ENCODE measurements at regions not wholly inside any gene's neighbourhood (a gene's known extent, or its start where the extent isn't known, plus 50 kb on each side); places are given as distances from the start of the nearest gene placed in this dataset.

DNA sequence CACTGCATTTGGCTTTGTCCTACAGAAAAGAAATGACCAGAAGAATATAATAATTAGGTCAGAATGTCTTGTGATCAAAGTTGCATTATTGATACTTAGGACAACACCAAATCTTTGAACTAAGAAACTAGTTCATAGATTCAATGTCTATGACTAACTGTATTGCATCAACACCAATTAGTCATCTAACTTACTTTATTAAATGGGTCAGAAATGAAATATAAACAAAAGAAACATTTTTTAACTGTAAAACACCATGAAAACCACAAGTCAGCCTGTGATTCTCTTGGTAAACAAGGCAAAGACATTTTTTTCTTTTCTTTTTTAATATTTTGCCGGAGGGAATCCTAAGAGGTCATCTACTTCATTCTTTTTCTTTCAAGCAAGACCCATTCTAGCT lies 114.1 kb upstream of the HDDC2 start:
- Histone ChIP-seq H3K36me3 (ENCODE audit: control insufficient read depth, insufficient read depth, low read length) (no peaks in the 10 kb centered on the region), H3K9me1 (ENCODE audit: insufficient read depth, low read length) (no peaks in the 10 kb centered on the region), H2AK9ac (replicated peaks; ENCODE audit: low read depth, low read length, poor library complexity) (no peak overlapping the region), H2AFZ (replicated peaks; ENCODE audit: low read length, poor library complexity) (no peak overlapping the region), H3K27ac (ENCODE audit: insufficient read depth, low read length) (no peak overlapping the region), H3K9ac (ENCODE audit: low read depth, low read length) (no peak overlapping the region), H2BK5ac (ENCODE audit: low read depth, low read length, poor library complexity, severe bottlenecking) (no peak overlapping the region), H3K23ac (ENCODE audit: low read depth, low read length) (no peak overlapping the region), H3K27me3 (ENCODE audit: control insufficient read depth, insufficient read depth, low read length) (no peaks in the 10 kb centered on the region), H3K14ac (replicated peaks; ENCODE audit: low read depth, low read length) (no peak overlapping the region), H3K56ac (ENCODE audit: extremely low read depth, insufficient read depth, low read length) (no peak overlapping the region), H4K91ac (ENCODE audit: insufficient read depth, low read depth, low read length) (no peak overlapping the region), H3K4ac (ENCODE audit: low read depth, low read length) (no peak overlapping the region), H4K20me1 (ENCODE audit: insufficient read depth, low read length) (no peaks in the 10 kb centered on the region), H3K9me3 (ENCODE audit: control insufficient read depth, insufficient read depth, low read length) (no peaks in the 10 kb centered on the region), H3K4me1 (ENCODE audit: control insufficient read depth, insufficient read depth, low read length) (no peaks in the 10 kb centered on the region), H2BK20ac (ENCODE audit: low read depth, low read length) (no peak overlapping the region), H2AK5ac (ENCODE audit: low read depth, low read length) (no peak overlapping the region), H4K5ac (ENCODE audit: low read depth, low read length) (no peak overlapping the region), H3K4me3 (ENCODE audit: insufficient read depth, low read depth, low read length) (no peak overlapping the region), H3K79me1 (ENCODE audit: low read depth in 1 of 2, low read length in 2 of 2) (no peaks in the 10 kb centered on the region), H3K18ac (ENCODE audit: low read depth, low read length) (no peak overlapping the region), H3K4me2 (ENCODE audit: low read depth, low read length) (no peak overlapping the region), H4K8ac (ENCODE audit: low read depth in 2 of 2, low read length in 2 of 2) (no peak overlapping the region), H2BK15ac (ENCODE audit: low read depth, low read length) (no peak overlapping the region), H2BK120ac (ENCODE audit: low read depth, low read length) (no peak overlapping the region)
- no peak for ATAC-seq (ENCODE audit: low read depth)
- intact Hi-C loops (cut with micrococcal nuclease): no loop called here
- WGBS, 2 experiments (ENCODE audit: extremely low coverage in 2 of 2, insufficient read length in 1 of 2): no CpG with 5 or more reads among the region's 1 CpG
- DNase-seq: no peak
- in situ Hi-C loops (cut with MboI; ENCODE audit: low sequenced_read_pairs): no loop called here
- ChIA-PET POLR2A (ENCODE audit: unreplicated experiment) (no interaction called here), CTCF (no interaction called here)
- dilution Hi-C loops (cut with HindIII; ENCODE audit: low sequenced_read_pairs, unreplicated experiment): no loop called here
- no TSS peak for BruUV-seq (replicated peaks)
- TF ChIP-seq MAZ (IDR thresholded peaks at IDR 0.05; ENCODE audit: borderline replicate concordance, low read depth, low read length) (no peak), CEBPB (IDR thresholded peaks at IDR 0.05; ENCODE audit: low read depth, low read length) (no peak), MXI1 (IDR thresholded peaks at IDR 0.05; ENCODE audit: borderline replicate concordance, low read depth, low read length) (no peak), RFX5 (IDR thresholded peaks at IDR 0.05; ENCODE audit: low read depth, low read length) (no peak), POLR2A (IDR thresholded peaks at IDR 0.05; ENCODE audit: low read depth, low read length) (no peak), MAFK (IDR thresholded peaks at IDR 0.05; ENCODE audit: low read depth, low read length) (no peak), BHLHE40 (IDR thresholded peaks at IDR 0.05; ENCODE audit: low read depth, low read length) (no peak), RCOR1 (IDR thresholded peaks at IDR 0.05; ENCODE audit: insufficient replicate concordance, low read length) (no peak), SMC3 (IDR thresholded peaks at IDR 0.05; ENCODE audit: low read depth, low read length) (no peak), RAD21 (IDR thresholded peaks at IDR 0.05; ENCODE audit: low read length) (no peak), CTCF (conservative IDR thresholded peaks at IDR 0.05; ENCODE audit: low read depth, low read length) (no peak), NFE2L2 (IDR thresholded peaks at IDR 0.05; ENCODE audit: low read depth, low read length) (no peak), CHD1 (IDR thresholded peaks at IDR 0.05; ENCODE audit: low read depth, low read length) (no peak), FOS (IDR thresholded peaks at IDR 0.05; ENCODE audit: low read depth, low read length) (no peak)
- TF ChIP-seq, protein P1, sequence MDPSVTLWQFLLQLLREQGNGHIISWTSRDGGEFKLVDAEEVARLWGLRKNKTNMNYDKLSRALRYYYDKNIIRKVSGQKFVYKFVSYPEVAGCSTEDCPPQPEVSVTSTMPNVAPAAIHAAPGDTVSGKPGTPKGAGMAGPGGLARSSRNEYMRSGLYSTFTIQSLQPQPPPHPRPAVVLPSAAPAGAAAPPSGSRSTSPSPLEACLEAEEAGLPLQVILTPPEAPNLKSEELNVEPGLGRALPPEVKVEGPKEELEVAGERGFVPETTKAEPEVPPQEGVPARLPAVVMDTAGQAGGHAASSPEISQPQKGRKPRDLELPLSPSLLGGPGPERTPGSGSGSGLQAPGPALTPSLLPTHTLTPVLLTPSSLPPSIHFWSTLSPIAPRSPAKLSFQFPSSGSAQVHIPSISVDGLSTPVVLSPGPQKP (IDR thresholded peaks at IDR 0.05; ENCODE audit: borderline replicate concordance, low read depth, low read length): no peak
- TF ChIP-seq, protein P2, sequence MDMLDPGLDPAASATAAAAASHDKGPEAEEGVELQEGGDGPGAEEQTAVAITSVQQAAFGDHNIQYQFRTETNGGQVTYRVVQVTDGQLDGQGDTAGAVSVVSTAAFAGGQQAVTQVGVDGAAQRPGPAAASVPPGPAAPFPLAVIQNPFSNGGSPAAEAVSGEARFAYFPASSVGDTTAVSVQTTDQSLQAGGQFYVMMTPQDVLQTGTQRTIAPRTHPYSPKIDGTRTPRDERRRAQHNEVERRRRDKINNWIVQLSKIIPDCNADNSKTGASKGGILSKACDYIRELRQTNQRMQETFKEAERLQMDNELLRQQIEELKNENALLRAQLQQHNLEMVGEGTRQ (IDR thresholded peaks at IDR 0.05; ENCODE audit: low read depth, low read length): no peak
